BJ (cell line): ENCODE measurements at regions not wholly inside any gene's neighbourhood (a gene's known extent, or its start where the extent isn't known, plus 50 kb on each side); places are given as distances from the start of the nearest gene placed in this dataset.

Experiments
- CTCF ChIA-PET: fragments of 350-600 bp; formaldehyde crosslinking; extraction: SDS; loops from one replicate; lab custom pipeline; 2021; ENCODE audit warnings: antibody characterized with exemption, inconsistent platforms; lab: Yijun Ruan, JAX
- POLR2A ChIA-PET: fragments of 300-600 bp; sonication (Branson Sonifier 250); formaldehyde crosslinking; extraction: SDS; loops from one replicate; lab custom pipeline; 2021; ENCODE audit warnings: antibody characterized with exemption; lab: Charles Lee
- DNase-seq: peaks from one replicate; pipeline ENCODE4 v3.0.0-alpha.2; 2011; ENCODE audit warnings: low read depth
- H3K27me3 ChIP-seq: 2 replicates; pipeline ENCODE4 v1.6.0; 2011; ENCODE audit warnings: low read length; ENCODE audit not compliant: control insufficient read depth, insufficient read depth
- H3K36me3 ChIP-seq: 2 replicates; pipeline ENCODE4 v1.5.1; 2011; ENCODE audit warnings: low read length; ENCODE audit not compliant: control insufficient read depth, insufficient read depth
- H3K4me3 ChIP-seq: 2 replicates; pipeline ENCODE4 v1.5.1; 2011; ENCODE audit warnings: low read depth, mild to moderate bottlenecking, control low read depth, low read length
- CTCF ChIP-seq: IDR thresholded peaks from 2 replicates; pipeline ENCODE4 v1.5.1; 2011; ENCODE audit warnings: low read depth, mild to moderate bottlenecking, control low read depth, inconsistent platforms, low read length, moderate library complexity; ENCODE audit not compliant: insufficient read depth

GRCh38 chr1:175245324-175245723 is 52.7 kb upstream of the KIAA0040 start:
- H3K27me3 ChIP-seq = no peaks in the 10 kb centered on the region
- CTCF ChIA-PET = no interaction called here

DNA sequence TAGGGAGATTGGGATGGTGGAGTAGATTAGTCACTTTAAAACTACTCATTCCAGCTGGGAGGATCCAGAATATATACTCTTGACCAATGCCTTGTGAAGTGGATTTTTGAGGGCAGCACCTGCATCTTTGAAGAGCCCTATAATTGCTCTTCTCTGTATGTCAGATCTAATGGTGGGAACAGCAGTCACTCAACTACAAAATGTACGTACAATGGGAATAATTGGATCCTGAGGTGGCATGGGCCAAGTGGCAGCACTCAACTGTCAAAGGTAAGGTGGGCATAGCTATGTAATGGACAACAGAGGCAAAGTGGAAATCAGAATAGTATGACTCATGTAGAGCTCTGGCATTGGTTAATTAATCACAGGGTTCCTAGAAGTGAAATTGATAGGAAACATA is 51.6 kb upstream of the KIAA0040 start:
- Histone ChIP-seq H3K36me3 (no peaks in the 10 kb centered on the region), H3K27me3 (no peaks in the 10 kb centered on the region), H3K4me3 (no peak overlapping the region)
- no peak for TF ChIP-seq CTCF
- ChIA-PET POLR2A (no interaction called here), CTCF (no interaction called here)
- DNase-seq = no peak

More at GRCh38 chr1:175245324-175245723, 52.7 kb upstream of the KIAA0040 start:
- Histone ChIP-seq H3K36me3 (no peaks in the 10 kb centered on the region), H3K4me3 (no peak overlapping the region)
- TF ChIP-seq CTCF = no peak
- POLR2A ChIA-PET = no interaction called here
- DNase-seq = no peak
